CD14-positive monocyte (primary cell): ENCODE measurements at regions not wholly inside any gene's neighbourhood (a gene's known extent, or its start where the extent isn't known, plus 50 kb on each side); places are given as distances from the start of the nearest gene placed in this dataset.

ENCODE experiments used
- DNase-seq, 3 donors: peaks; one replicate each; pipeline ENCODE4 v3.0.0-alpha.2; 2011 to 2022
- H2AFZ ChIP-seq: 2 replicates; pipeline ENCODE4 v1.6.0; 2012; ENCODE audit warnings: mild to moderate bottlenecking, low read depth, low read length, inconsistent platforms; ENCODE audit not compliant: insufficient read depth, poor library complexity, severe bottlenecking
- H3K27ac ChIP-seq, 2 donors: 1 replicate in 1 of 2; 2 replicates in 1 of 2; pipeline ENCODE4 v1.5.1; 2012 to 2013; ENCODE audit warnings: low read length in 2 of 2, control low read depth in 1 of 2, inconsistent platforms in 1 of 2, low read depth in 1 of 2, mild to moderate bottlenecking in 1 of 2
- H3K27me3 ChIP-seq, 2 donors: one replicate each; pipeline versions ENCODE4 v1.6.0 to v1.6.1; 2011 to 2013; ENCODE audit warnings: low read length in 2 of 2; ENCODE audit not compliant: control insufficient read depth in 2 of 2, insufficient read depth in 2 of 2
- H3K36me3 ChIP-seq, 2 donors: replicated peaks in 1 of 2; 1 replicate in 1 of 2; 2 replicates in 1 of 2; pipeline versions ENCODE4 v1.5.1 to v1.6.1; 2012 to 2013; ENCODE audit warnings: low read length in 2 of 2, control low read depth in 1 of 2, inconsistent platforms in 1 of 2, mild to moderate bottlenecking in 1 of 2; ENCODE audit not compliant: insufficient read depth in 2 of 2, control insufficient read depth in 1 of 2
- H3K4me1 ChIP-seq, 2 donors: 1 replicate in 1 of 2; 2 replicates in 1 of 2; pipeline versions ENCODE4 v1.5.1 to v1.6.1; 2012 to 2013; ENCODE audit warnings: low read length in 2 of 2, control low read depth in 1 of 2, inconsistent platforms in 1 of 2, mild to moderate bottlenecking in 1 of 2, moderate library complexity in 1 of 2; ENCODE audit not compliant: insufficient read depth in 2 of 2, control insufficient read depth in 1 of 2
- H3K4me2 ChIP-seq: replicated peaks from 2 replicates; pipeline ENCODE3; 2012; ENCODE audit warnings: low read length, moderate library complexity, mild to moderate bottlenecking; ENCODE audit not compliant: poor library complexity, severe bottlenecking; ENCODE audit errors: extremely low read depth
- H3K4me3 ChIP-seq, 3 experiments: fragments of 200-600 bp in 1 of 3; sonication (generic) in 1 of 3; replicated peaks in 1 of 3; 1 replicate in 2 of 3; 2 replicates in 1 of 3; pipeline ENCODE4 v1.5.1; 2011 to 2013; ENCODE audit warnings: low read length in 3 of 3, mild to moderate bottlenecking in 3 of 3, control low read depth in 2 of 3, low read depth in 2 of 3, inconsistent platforms in 1 of 3, moderate library complexity in 1 of 3
- H3K79me2 ChIP-seq: 2 replicates; pipeline ENCODE4 v1.6.0; 2012; ENCODE audit warnings: mild to moderate bottlenecking, control low read depth, inconsistent platforms, low read length, moderate library complexity; ENCODE audit not compliant: insufficient read depth
- H3K9ac ChIP-seq: 2 replicates; pipeline ENCODE4 v1.6.0; 2017; ENCODE audit warnings: low read length, mild to moderate bottlenecking; ENCODE audit not compliant: insufficient read depth, poor library complexity, severe bottlenecking
- H3K9me3 ChIP-seq, 2 donors: replicated peaks in 1 of 2; 1 replicate in 1 of 2; 2 replicates in 1 of 2; pipeline versions ENCODE4 v1.5.1 to v1.6.1; 2012 to 2013; ENCODE audit warnings: low read length in 2 of 2, control low read depth in 1 of 2; ENCODE audit not compliant: control insufficient read depth in 1 of 2, insufficient read depth in 1 of 2
- H4K20me1 ChIP-seq: 2 replicates; pipeline ENCODE4 v1.6.0; 2012; ENCODE audit warnings: mild to moderate bottlenecking, low read length, control low read depth, moderate library complexity; ENCODE audit not compliant: insufficient read depth
- H3K27ac Mint-ChIP-seq, 7 donors: one replicate each; pipeline ENCODE4 v1.8.0; 2020; ENCODE audit warnings: mild to moderate bottlenecking in 7 of 7, mixed read lengths in 7 of 7, moderate library complexity in 6 of 7, inconsistent platforms in 2 of 7
- H3K27me3 Mint-ChIP-seq, 3 donors: one replicate each; pipeline ENCODE4 v1.8.0; 2021 to 2022; ENCODE audit warnings: low read depth in 3 of 3, mild to moderate bottlenecking in 3 of 3, mixed read lengths in 3 of 3, moderate library complexity in 3 of 3, inconsistent platforms in 1 of 3
- H3K36me3 Mint-ChIP-seq, 2 donors: one replicate each; pipeline ENCODE4 v1.8.0; 2020; ENCODE audit warnings: mixed read lengths in 2 of 2, inconsistent platforms in 1 of 2, mild to moderate bottlenecking in 1 of 2
- H3K4me1 Mint-ChIP-seq: one replicate; pipeline ENCODE4 v1.8.0; 2020; ENCODE audit warnings: mild to moderate bottlenecking, mixed read lengths
- H3K4me3 Mint-ChIP-seq, 2 donors: one replicate each; pipeline ENCODE4 v1.8.0; 2020; ENCODE audit warnings: mild to moderate bottlenecking in 2 of 2, mixed read lengths in 2 of 2, moderate library complexity in 1 of 2
- H3K9me3 Mint-ChIP-seq, 7 donors: one replicate each; pipeline ENCODE4 v1.8.0; 2020 to 2022; ENCODE audit warnings: mixed read lengths in 7 of 7, mild to moderate bottlenecking in 6 of 7, moderate library complexity in 6 of 7, inconsistent platforms in 2 of 7
- WGBS: methylation state at CpG from one replicate; pipeline ENCODE4 v1.1.5; 2013; ENCODE audit warnings: missing lambda C conversion rate; ENCODE audit not compliant: insufficient coverage; 5-methylcytosine and 5-hydroxymethylcytosine counted together
- intact Hi-C, 2 donors: fragments of 100-400 bp; cut with micrococcal nuclease; formaldehyde crosslinking; loops; one replicate each; pipeline versions ENCODE4 v1.15.0 to v1.15.1; 2023
- TF ChIP-seq, protein P1 (sequence below): fragments of 200-600 bp; IDR thresholded peaks from one replicate; pipeline ENCODE4 v1.8.0; 2022; ENCODE audit warnings: antibody characterized with exemption, mild to moderate bottlenecking

DNA sequence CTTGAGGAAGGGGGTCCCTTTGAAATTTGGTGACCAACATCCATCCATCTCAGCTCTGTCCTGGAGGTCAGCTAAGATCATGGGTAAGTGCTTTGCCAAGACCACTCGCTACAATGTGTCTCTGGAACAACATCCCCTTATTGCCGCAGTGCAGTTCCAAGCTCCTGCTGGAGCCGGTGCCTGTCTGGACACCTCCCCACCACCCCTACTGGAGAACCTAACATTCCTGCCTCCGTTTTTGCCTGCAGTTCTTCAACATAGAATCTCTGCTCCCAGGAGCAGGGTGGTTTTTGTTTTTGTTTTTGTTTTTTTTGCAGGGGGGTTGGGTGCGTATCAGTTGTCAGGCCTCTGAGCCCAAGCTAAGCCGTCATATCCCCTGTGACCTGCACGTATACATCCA is 51.2 kb upstream of the FXYD4 start:
- Histone ChIP-seq H3K27ac (no peak overlapping the region), H3K4me2 (no peak overlapping the region), H3K4me3 (no peak overlapping the region), H3K9me3 (no peaks in the 10 kb centered on the region), H4K20me1 (no peaks in the 10 kb centered on the region), H3K79me2 (no peaks in the 10 kb centered on the region), H2AFZ (no peak overlapping the region), H3K4me1 (peaks cover 11 to 12% of the 10 kb centered on the region in 2 donors), H3K27me3 (no peaks in the 10 kb centered on the region), H3K9ac (no peak overlapping the region), H3K36me3 (no peaks in the 10 kb centered on the region)
- intact Hi-C loops = no loop called here
- Mint-ChIP-seq H3K9me3 (peaks cover 0 to 2% (median 0%) of the 10 kb centered on the region in 7 donors), H3K4me1 (peaks cover 19% of the 10 kb centered on the region), H3K36me3 (no peaks in the 10 kb centered on the region), H3K27me3 (peaks cover 7 to 15% (median 10%) of the 10 kb centered on the region in 3 donors), H3K27ac (peak overlapping the region in 1 of 7 donors; percentile 28), H3K4me3 (no peak overlapping the region)
- TF ChIP-seq, protein P1, sequence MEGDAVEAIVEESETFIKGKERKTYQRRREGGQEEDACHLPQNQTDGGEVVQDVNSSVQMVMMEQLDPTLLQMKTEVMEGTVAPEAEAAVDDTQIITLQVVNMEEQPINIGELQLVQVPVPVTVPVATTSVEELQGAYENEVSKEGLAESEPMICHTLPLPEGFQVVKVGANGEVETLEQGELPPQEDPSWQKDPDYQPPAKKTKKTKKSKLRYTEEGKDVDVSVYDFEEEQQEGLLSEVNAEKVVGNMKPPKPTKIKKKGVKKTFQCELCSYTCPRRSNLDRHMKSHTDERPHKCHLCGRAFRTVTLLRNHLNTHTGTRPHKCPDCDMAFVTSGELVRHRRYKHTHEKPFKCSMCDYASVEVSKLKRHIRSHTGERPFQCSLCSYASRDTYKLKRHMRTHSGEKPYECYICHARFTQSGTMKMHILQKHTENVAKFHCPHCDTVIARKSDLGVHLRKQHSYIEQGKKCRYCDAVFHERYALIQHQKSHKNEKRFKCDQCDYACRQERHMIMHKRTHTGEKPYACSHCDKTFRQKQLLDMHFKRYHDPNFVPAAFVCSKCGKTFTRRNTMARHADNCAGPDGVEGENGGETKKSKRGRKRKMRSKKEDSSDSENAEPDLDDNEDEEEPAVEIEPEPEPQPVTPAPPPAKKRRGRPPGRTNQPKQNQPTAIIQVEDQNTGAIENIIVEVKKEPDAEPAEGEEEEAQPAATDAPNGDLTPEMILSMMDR = no peak
- no peak for DNase-seq
- WGBS = 97% methylated on average over 3 of the region's 7 CpGs

DNA sequence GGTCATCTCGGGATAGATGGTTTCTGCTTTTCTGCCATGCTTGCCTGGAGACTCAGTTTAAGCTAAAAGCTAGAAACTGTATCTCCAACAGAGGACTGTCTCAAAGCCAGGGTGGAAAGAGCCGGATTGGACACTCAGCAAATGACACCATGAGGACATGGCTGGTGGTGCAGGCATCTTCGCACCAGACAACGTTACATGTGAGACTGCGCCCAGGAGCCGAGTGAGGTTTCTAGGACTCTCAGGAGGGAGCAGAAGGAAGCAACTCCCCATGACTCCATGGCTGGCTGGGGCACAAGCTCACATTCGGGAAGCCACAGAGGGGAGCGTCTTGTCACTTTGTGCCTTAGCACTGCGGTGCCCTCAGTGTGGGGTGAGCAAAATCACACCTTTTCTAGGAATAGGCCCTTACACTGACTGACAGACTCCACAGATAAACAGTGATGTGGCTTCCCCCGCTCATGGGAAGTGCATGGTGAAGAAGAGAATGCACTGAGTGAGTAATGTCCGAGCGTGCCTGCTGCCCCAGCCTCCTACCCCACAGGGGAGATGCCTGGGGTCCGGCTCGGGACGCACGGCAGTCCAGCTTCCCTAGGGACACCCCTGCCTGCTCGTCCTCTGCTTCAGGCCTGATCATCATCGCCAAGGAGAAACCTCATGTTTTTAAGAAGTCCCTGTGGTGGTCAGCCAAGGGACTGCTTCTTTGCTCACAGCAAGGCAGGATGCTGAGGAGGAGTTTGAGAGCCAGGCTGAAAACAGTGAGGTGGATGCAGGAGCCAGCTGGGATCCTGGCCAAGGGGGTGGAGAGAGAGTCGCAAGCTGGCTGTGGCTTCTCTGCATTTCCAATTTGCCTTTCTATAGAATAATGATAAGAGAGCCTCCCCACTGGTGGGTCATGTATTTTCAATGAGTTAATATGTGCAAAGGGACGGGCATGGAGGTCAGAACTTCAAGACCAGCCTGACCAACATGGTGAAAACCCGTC is 52.2 kb upstream of the FXYD4 start:
- peaks cover 0 to 2% (median 0%) of the 10 kb centered on the region in 7 donors for H3K9me3 Mint-ChIP-seq
- H3K4me3 Mint-ChIP-seq = no peak overlapping the region
- Histone ChIP-seq H3K79me2 (no peaks in the 10 kb centered on the region), H3K4me3 (no peak overlapping the region), H3K9ac (no peak overlapping the region), H3K9me3 (no peaks in the 10 kb centered on the region), H3K27me3 (no peaks in the 10 kb centered on the region), H3K36me3 (no peaks in the 10 kb centered on the region), H3K27ac (no peak overlapping the region), H4K20me1 (no peaks in the 10 kb centered on the region), H2AFZ (no peak overlapping the region), H3K4me2 (no peak overlapping the region), H3K4me1 (peaks cover 11 to 12% of the 10 kb centered on the region in 2 donors)
- H3K36me3 Mint-ChIP-seq = no peaks in the 10 kb centered on the region
- TF ChIP-seq, protein P1 = no peak
- WGBS = 92% methylated on average over 13 of the region's 21 CpGs
- peaks cover 19% of the 10 kb centered on the region for H3K4me1 Mint-ChIP-seq
- peaks cover 7 to 15% (median 10%) of the 10 kb centered on the region in 3 donors for H3K27me3 Mint-ChIP-seq
- no peak overlapping the region for H3K27ac Mint-ChIP-seq
- intact Hi-C loops = no loop called here
- DNase-seq = no peak
